Thyroid gland (tissue), 4 donors: ENCODE measurements at regions not wholly inside any gene's neighbourhood (a gene's known extent, or its start where the extent isn't known, plus 50 kb on each side); places are given as distances from the start of the nearest gene placed in this dataset.
"Not testable (repeated sequence)": the region's sequence is repeated elsewhere in the genome, so short reads cannot be mapped to it uniquely, and the experiment has no call there.

ENCODE experiments used
- DNase-seq, 2 donors: peaks; one replicate each; pipeline ENCODE4 v3.0.0-alpha.2; 2019
- H3K27ac ChIP-seq, 3 donors: fragments of 200-600 bp; sonication (generic); 1 replicate in 2 of 3; 2 replicates in 1 of 3; pipeline ENCODE4 v1.5.1; 2016 to 2019; ENCODE audit warnings: mild to moderate bottlenecking in 1 of 3, moderate library complexity in 1 of 3
- H3K27me3 ChIP-seq: fragments of 200-600 bp; sonication (generic); one replicate; pipeline ENCODE4 v1.5.1; 2019
- H3K36me3 ChIP-seq, 2 donors: fragments of 200-600 bp; sonication (generic); one replicate each; pipeline ENCODE4 v1.5.1; 2016 to 2019
- H3K4me1 ChIP-seq, 2 donors: fragments of 200-600 bp; sonication (generic); one replicate each; pipeline ENCODE4 v1.5.1; 2017 to 2019
- H3K4me3 ChIP-seq, 3 donors: fragments of 200-600 bp; sonication (generic); replicated peaks in 1 of 3; 1 replicate in 2 of 3; 2 replicates in 1 of 3; pipeline ENCODE4 v1.5.1; 2016; ENCODE audit warnings: mild to moderate bottlenecking in 1 of 3
- H3K9me3 ChIP-seq: fragments of 200-600 bp; sonication (generic); one replicate; pipeline ENCODE4 v1.5.1; 2017
- whole genome bisulfite sequencing, 2 donors: methylation state at CpG; one replicate each; pipeline ENCODE4 v1.1.5; 2017; 5-methylcytosine and 5-hydroxymethylcytosine counted together
- intact Hi-C: fragments of 100-400 bp; cut with DNase I; formaldehyde crosslinking; loops from one replicate; pipeline ENCODE4 v1.15.1; 2023

DNA sequence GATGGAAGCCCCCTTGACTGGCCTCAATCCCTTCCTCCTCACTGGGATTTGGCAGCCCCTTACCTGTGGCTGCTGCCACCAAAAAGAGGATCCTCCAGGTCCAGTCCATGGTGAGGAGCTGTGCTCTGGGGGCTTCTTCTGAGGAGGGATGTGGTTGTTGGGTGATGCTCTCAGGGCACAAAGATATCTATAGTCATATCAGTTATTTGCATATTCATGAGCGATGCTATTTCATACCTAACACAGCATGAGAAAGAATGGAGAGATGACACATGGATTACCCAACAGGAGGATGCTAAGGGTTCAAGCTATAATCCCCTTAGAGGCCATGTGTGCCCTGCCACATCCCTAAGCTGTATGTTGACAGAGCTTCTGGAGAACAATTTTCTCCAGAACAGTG lies 141.7 kb downstream of the POTEB start:
- intact Hi-C loops, H3K4me1 ChIP-seq: not testable (repeated sequence)
- no CpG with 5 or more reads among the region's 1 CpG for WGBS, 2 donors

DNA sequence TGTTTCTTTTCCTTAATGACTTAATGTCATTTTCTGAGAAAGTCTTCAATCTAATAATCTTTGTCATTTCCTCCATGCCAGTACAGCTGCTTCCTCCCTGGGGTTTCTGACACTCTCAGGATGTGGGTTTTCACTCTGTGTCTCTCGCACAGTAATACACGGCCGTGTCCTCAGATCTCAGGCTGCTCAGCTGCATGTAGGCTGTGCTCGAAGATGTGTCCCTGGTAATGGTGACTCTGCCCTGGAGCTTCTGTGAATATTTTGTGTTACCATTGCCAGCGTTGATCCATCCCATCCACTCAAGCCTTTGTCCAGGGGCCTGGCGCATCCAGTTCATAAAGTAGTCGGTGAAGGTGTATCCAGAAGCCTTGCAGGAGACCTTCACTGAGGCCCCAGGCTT lies 142.2 kb downstream of the POTEB start:
- H3K4me3 ChIP-seq, DNase-seq, H3K36me3 ChIP-seq, H3K9me3 ChIP-seq, H3K27ac ChIP-seq, intact Hi-C loops, H3K4me1 ChIP-seq, H3K27me3 ChIP-seq: not testable (repeated sequence)
- no CpG with 5 or more reads among the region's 7 CpGs for WGBS, 2 donors

More for the DNA sequence above, 141.7 kb downstream of the POTEB start:
- not testable (repeated sequence) for H3K27me3 ChIP-seq, DNase-seq, H3K9me3 ChIP-seq, H3K36me3 ChIP-seq, H3K27ac ChIP-seq, H3K4me3 ChIP-seq

GRCh38 chr15:21731496-21731895 lies 146.0 kb downstream of the POTEB start:
- H3K4me1 ChIP-seq, H3K27ac ChIP-seq, H3K36me3 ChIP-seq, H3K4me3 ChIP-seq, H3K9me3 ChIP-seq, intact Hi-C loops, DNase-seq, H3K27me3 ChIP-seq: not testable (repeated sequence)
- WGBS, 2 donors: no CpG with 5 or more reads among the region's 5 CpGs

DNA sequence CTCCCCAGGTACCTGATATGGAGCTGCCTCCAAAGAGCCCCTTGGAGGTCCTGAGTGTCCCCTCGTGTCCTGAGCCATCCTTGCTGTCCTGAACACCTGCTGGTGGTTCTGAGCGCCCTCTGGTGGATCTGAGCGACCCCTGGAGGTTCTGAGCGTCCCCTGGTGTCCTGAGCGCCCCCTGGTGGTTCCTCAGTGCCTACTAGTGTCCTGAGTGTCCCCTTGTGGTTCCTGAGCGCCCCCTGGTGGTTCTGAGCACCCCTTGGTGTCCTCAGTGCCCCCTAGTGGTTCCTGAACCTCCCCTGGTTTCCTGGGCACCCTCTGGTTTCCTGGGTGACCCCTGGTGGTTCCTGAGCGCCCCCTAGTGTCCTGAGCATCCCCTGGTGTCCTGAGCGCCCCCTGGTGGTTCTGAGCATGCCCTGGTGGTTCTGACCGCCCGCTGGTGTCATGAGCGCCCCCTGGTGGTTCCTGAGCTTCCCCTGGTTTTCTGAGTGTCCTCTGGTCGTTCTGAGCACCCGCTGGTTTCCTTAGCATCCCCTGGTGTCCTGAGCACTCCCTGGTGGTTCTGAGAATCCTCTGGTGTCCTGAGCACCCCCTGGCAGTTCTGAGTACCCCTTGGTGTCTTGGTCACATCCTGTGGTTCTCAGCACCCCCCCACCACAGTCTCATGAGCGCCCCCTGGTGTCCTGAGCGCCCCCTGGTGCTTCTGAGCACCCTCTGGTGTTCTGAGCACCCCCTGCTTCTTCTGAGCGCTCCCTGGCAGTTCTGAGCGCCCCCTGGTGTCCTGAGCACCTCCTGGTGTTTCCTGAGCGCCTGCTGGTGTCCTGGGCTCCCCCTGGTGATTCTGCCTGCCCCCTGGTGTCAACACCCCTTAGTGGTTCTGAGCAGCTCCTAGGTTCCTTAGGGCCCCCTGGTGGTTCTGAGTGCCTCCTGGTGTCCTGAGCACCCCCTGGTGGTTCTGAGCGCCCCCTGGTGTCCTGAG lies 146.8 kb downstream of the POTEB start:
- H3K27me3 ChIP-seq, H3K27ac ChIP-seq, H3K9me3 ChIP-seq, intact Hi-C loops, H3K36me3 ChIP-seq, H3K4me1 ChIP-seq, DNase-seq, H3K4me3 ChIP-seq: not testable (repeated sequence)
- WGBS, 2 donors: no CpG with 5 or more reads among the region's 19 CpGs

DNA sequence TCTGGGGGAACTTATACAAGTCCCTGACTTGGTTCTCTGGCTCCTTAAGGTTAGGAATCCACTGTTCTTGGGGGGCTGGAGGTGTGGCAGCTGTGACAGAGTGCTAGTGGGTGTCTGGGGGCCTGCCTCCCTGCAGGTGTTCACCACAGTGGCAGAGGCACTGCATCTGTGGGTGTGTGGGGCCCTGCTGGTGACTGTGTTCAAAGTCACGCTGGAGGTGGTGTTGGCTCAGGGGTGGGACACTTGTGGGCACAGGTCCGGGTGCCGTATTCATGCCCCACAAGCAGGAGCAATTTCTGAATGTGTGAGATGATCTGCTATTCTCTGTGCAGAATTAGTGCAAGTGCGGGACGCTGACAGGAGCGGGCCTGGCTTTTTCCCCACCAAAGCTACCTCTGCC lies 152.5 kb downstream of the POTEB start:
- no CpG with 5 or more reads among the region's 6 CpGs for WGBS, 2 donors

DNA sequence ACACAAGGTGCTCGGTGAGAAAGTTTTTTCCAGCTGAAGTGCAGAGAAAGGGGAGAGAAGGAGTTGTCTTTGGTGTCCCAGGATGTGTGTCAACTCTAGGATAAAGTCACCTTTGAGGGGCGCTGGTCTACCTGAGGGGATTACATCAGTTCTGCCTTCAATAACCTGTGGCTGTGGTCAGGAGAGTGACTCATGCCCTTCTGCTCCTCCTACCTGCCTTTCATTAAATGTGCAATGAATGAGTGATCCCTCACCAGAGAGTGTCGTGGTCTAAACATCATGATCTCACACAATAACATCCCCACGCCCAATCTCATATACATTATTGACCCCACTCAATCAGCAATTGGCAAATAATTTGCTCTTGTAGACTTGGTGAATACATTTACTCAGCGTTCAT lies 156.4 kb downstream of the POTEB start:
- H3K36me3 ChIP-seq, H3K9me3 ChIP-seq, DNase-seq, H3K27me3 ChIP-seq, H3K27ac ChIP-seq, intact Hi-C loops, H3K4me1 ChIP-seq, H3K4me3 ChIP-seq: not testable (repeated sequence)
- WGBS, 2 donors: no CpG with 5 or more reads among the region's 5 CpGs

More for the DNA sequence above, 152.5 kb downstream of the POTEB start:
- H3K4me3 ChIP-seq, intact Hi-C loops, H3K4me1 ChIP-seq, H3K9me3 ChIP-seq, DNase-seq, H3K27ac ChIP-seq, H3K36me3 ChIP-seq, H3K27me3 ChIP-seq: not testable (repeated sequence)

GRCh38 chr15:21718779-21719178 lies 158.8 kb downstream of the POTEB start:
- no CpG with 5 or more reads among the region's 4 CpGs for WGBS, 2 donors
- H3K27ac ChIP-seq, H3K9me3 ChIP-seq, H3K4me1 ChIP-seq, H3K4me3 ChIP-seq, H3K27me3 ChIP-seq, H3K36me3 ChIP-seq, DNase-seq, intact Hi-C loops: not testable (repeated sequence)

DNA sequence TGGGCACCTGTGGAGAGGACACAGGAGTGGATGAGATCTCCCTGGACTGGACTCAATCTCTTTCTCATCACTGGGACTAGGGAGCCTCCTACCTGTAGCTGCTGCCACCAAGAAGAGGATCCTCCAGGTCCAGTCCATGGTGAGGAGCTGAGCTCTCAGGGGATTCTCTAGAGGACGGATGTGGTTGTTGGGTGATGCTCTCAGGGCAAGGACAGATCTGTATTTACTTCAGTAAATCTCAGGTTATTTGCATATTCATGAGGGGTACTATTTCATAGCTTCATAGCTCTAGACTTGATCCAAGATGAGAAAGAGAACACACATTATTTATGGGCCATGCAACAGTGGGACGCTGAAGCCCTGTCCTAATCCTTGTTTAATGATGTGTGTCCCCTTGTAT lies 159.4 kb downstream of the POTEB start:
- H3K36me3 ChIP-seq, H3K9me3 ChIP-seq, H3K4me3 ChIP-seq, H3K27ac ChIP-seq, H3K27me3 ChIP-seq, DNase-seq, intact Hi-C loops, H3K4me1 ChIP-seq: not testable (repeated sequence)
- no CpG with 5 or more reads among the region's 2 CpGs for WGBS, 2 donors

DNA sequence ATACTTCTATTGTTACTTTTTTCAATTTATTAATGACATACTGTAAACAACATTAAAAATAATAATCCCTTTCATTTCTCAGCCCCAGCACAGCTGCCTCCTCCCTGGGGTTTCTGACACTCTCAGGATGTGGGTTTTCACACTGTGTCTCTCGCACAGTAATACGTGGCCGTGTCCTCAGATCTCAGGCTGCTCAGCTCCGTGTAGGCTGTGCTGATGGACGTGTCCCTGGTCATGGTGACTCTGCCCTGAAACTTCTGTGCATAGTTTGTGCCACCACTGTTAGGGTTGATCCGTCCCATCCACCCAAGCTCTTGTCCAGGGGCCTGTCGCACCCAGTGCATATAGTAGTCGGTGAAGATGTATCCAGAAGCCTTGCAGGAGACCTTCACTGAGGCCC lies 159.9 kb downstream of the POTEB start:
- H3K4me3 ChIP-seq, H3K27me3 ChIP-seq, H3K9me3 ChIP-seq, H3K36me3 ChIP-seq, DNase-seq, H3K4me1 ChIP-seq, intact Hi-C loops, H3K27ac ChIP-seq: not testable (repeated sequence)
- no CpG with 5 or more reads among the region's 8 CpGs for WGBS, 2 donors

- H3K27me3 ChIP-seq, H3K4me1 ChIP-seq, intact Hi-C loops, H3K27ac ChIP-seq, H3K9me3 ChIP-seq, H3K4me3 ChIP-seq, H3K36me3 ChIP-seq, DNase-seq: not testable (repeated sequence)
- no CpG with 5 or more reads among the region's 7 CpGs for WGBS, 2 donors
Measured at GRCh38 chr15:21705480-21705879, 172.1 kb downstream of the POTEB start.

GRCh38 chr15:21698620-21699019 lies 178.9 kb downstream of the POTEB start:
- not testable (repeated sequence) for DNase-seq, H3K4me1 ChIP-seq
- WGBS, 2 donors: no CpG with 5 or more reads among the region's 9 CpGs

GRCh38 chr15:21695089-21695488 lies 182.4 kb downstream of the POTEB start:
- H3K27ac ChIP-seq, H3K36me3 ChIP-seq, H3K4me3 ChIP-seq, H3K9me3 ChIP-seq, H3K4me1 ChIP-seq, intact Hi-C loops, DNase-seq, H3K27me3 ChIP-seq: not testable (repeated sequence)
- WGBS, 2 donors: no CpG with 5 or more reads among the region's 7 CpGs

More at GRCh38 chr15:21698620-21699019, 178.9 kb downstream of the POTEB start:
- H3K36me3 ChIP-seq, intact Hi-C loops, H3K27me3 ChIP-seq, H3K9me3 ChIP-seq, H3K27ac ChIP-seq, H3K4me3 ChIP-seq: not testable (repeated sequence)

GRCh38 chr15:21692471-21693102 lies 184.9 kb downstream of the POTEB start:
- H3K4me1 ChIP-seq, H3K27me3 ChIP-seq, intact Hi-C loops, DNase-seq, H3K36me3 ChIP-seq, H3K9me3 ChIP-seq, H3K4me3 ChIP-seq, H3K27ac ChIP-seq: not testable (repeated sequence)
- no CpG with 5 or more reads among the region's 4 CpGs for whole genome bisulfite sequencing, 2 donors
